HG03066 (cell line): ENCODE measurements at regions not wholly inside any gene's neighbourhood (a gene's known extent, or its start where the extent isn't known, plus 50 kb on each side); places are given as distances from the start of the nearest gene placed in this dataset.
"Not testable (repeated sequence)": the region's sequence is repeated elsewhere in the genome, so short reads cannot be mapped to it uniquely, and the experiment has no call there.

Experiments used
- ATAC-seq: cut with Tn5 transposase; IDR thresholded peaks from one replicate; pipeline ENCODE4 v1.9.1; 2021; ENCODE audit warnings: low read depth; ENCODE audit not compliant: unreplicated experiment

- no peak for ATAC-seq
Observed at GRCh38 chr3:88767746-88768145, 339.7 kb upstream of the EPHA3 start.

GRCh38 chr3:88773766-88774165 is 333.7 kb upstream of the EPHA3 start:
- ATAC-seq: no peak

GRCh38 chr3:88775026-88775690 is 332.3 kb upstream of the EPHA3 start:
- ATAC-seq: no peak

- no peak for ATAC-seq
Observed at GRCh38 chr3:88779482-88779881, 327.9 kb upstream of the EPHA3 start.

- ATAC-seq: no peak
Observed at GRCh38 chr3:88784925-88785324, 322.5 kb upstream of the EPHA3 start.

- ATAC-seq: no peak
Observed at GRCh38 chr3:88785841-88786240, 321.6 kb upstream of the EPHA3 start.

GRCh38 chr3:88795503-88795902 is 311.9 kb upstream of the EPHA3 start:
- no peak for ATAC-seq

GRCh38 chr3:88807491-88808105 is 299.8 kb upstream of the EPHA3 start:
- ATAC-seq: no peak

- no peak for ATAC-seq
Observed at GRCh38 chr3:88809993-88810392, 297.4 kb upstream of the EPHA3 start.

GRCh38 chr3:88810455-88810854 is 297.0 kb upstream of the EPHA3 start:
- ATAC-seq: no peak

- no peak for ATAC-seq
Observed at GRCh38 chr3:88811096-88811495, 296.3 kb upstream of the EPHA3 start.

GRCh38 chr3:88812576-88812975 is 294.8 kb upstream of the EPHA3 start:
- ATAC-seq: no peak

GRCh38 chr3:88816445-88816844 is 291.0 kb upstream of the EPHA3 start:
- no peak for ATAC-seq

- ATAC-seq: no peak
Observed at GRCh38 chr3:88824666-88825564, 282.5 kb upstream of the EPHA3 start.

GRCh38 chr3:88828466-88828865 is 279.0 kb upstream of the EPHA3 start:
- ATAC-seq: no peak

GRCh38 chr3:88852606-88853005 is 254.8 kb upstream of the EPHA3 start:
- no peak for ATAC-seq

GRCh38 chr3:88863196-88863595 is 244.2 kb upstream of the EPHA3 start:
- ATAC-seq: no peak

- ATAC-seq: no peak
Observed at GRCh38 chr3:88876724-88877123, 230.7 kb upstream of the EPHA3 start.

- no peak for ATAC-seq
Observed at GRCh38 chr3:88879905-88880304, 227.5 kb upstream of the EPHA3 start.

- peak; percentile 98 for ATAC-seq
Observed at GRCh38 chr3:88882121-88882520, 225.3 kb upstream of the EPHA3 start.

GRCh38 chr3:88886624-88887023 is 220.8 kb upstream of the EPHA3 start:
- not testable (repeated sequence) for ATAC-seq
